ENCODE measurements at regions not wholly inside any gene's neighbourhood (a gene's known extent, or its start where the extent isn't known, plus 50 kb on each side); places are given as distances from the start of the nearest gene placed in this dataset.

- no peak overlapping the region for H3K27ac ChIP-seq (ENCODE audit: insufficient read depth, low read length)
- H2AFZ ChIP-seq (replicated peaks; ENCODE audit: low read length, poor library complexity) = no peak overlapping the region
- no peak overlapping the region for H2AK9ac ChIP-seq (replicated peaks; ENCODE audit: low read depth, low read length, poor library complexity)
- ATAC-seq (ENCODE audit: low read depth) (no peak), DNase-seq (no peak)
- H3K79me1 ChIP-seq (ENCODE audit: low read depth in 1 of 2, low read length in 2 of 2) = no peaks in the 10 kb centered on the region
- no peak overlapping the region for H3K9ac ChIP-seq (ENCODE audit: low read depth, low read length)
- no CpG with 5 or more reads among the region's 1 CpG for WGBS, 2 experiments (ENCODE audit: extremely low coverage in 2 of 2, insufficient read length in 1 of 2)
- BruUV-seq (replicated peaks) = no TSS peak
- ChIA-PET POLR2A (ENCODE audit: unreplicated experiment) (no interaction called here), CTCF (no interaction called here)
- H3K27me3 ChIP-seq (ENCODE audit: control insufficient read depth, insufficient read depth, low read length) = no peaks in the 10 kb centered on the region
- in situ Hi-C loops (cut with MboI; ENCODE audit: low sequenced_read_pairs) (no loop called here), dilution Hi-C loops (cut with HindIII; ENCODE audit: low sequenced_read_pairs, unreplicated experiment) (no loop called here), intact Hi-C loops (cut with micrococcal nuclease) (no loop called here)
- no peaks in the 10 kb centered on the region for H4K20me1 ChIP-seq (ENCODE audit: insufficient read depth, low read length)
- no peak overlapping the region for H2BK120ac ChIP-seq (ENCODE audit: low read depth, low read length)
- H3K23ac ChIP-seq (ENCODE audit: low read depth, low read length) = no peak overlapping the region
- no peak overlapping the region for H3K14ac ChIP-seq (replicated peaks; ENCODE audit: low read depth, low read length)
- H4K5ac ChIP-seq (ENCODE audit: low read depth, low read length) = no peak overlapping the region
- H3K18ac ChIP-seq (ENCODE audit: low read depth, low read length) = no peak overlapping the region
- TF ChIP-seq RCOR1 (IDR thresholded peaks at IDR 0.05; ENCODE audit: insufficient replicate concordance, low read length) (no peak), MXI1 (IDR thresholded peaks at IDR 0.05; ENCODE audit: borderline replicate concordance, low read depth, low read length) (no peak), POLR2A (IDR thresholded peaks at IDR 0.05; ENCODE audit: low read depth, low read length) (no peak), BHLHE40 (IDR thresholded peaks at IDR 0.05; ENCODE audit: low read depth, low read length) (no peak), MAFK (IDR thresholded peaks at IDR 0.05; ENCODE audit: low read depth, low read length) (no peak), ELK1 (IDR thresholded peaks at IDR 0.05; ENCODE audit: borderline replicate concordance, low read depth, low read length) (no peak), RAD21 (IDR thresholded peaks at IDR 0.05; ENCODE audit: low read length) (no peak), CTCF (conservative IDR thresholded peaks at IDR 0.05; ENCODE audit: low read depth, low read length) (no peak)
- H2BK15ac ChIP-seq (ENCODE audit: low read depth, low read length) = no peak overlapping the region
- no peak overlapping the region for H2BK5ac ChIP-seq (ENCODE audit: low read depth, low read length, poor library complexity, severe bottlenecking)
- H3K36me3 ChIP-seq (ENCODE audit: control insufficient read depth, insufficient read depth, low read length) = no peaks in the 10 kb centered on the region
- H3K9me3 ChIP-seq (ENCODE audit: control insufficient read depth, insufficient read depth, low read length) = peaks cover 8% of the 10 kb centered on the region; the same call in 1 of the 2 replicates
- no peaks in the 10 kb centered on the region for H3K9me1 ChIP-seq (ENCODE audit: insufficient read depth, low read length)
- no peak overlapping the region for H3K4me3 ChIP-seq (ENCODE audit: insufficient read depth, low read depth, low read length)
- H4K91ac ChIP-seq (ENCODE audit: insufficient read depth, low read depth, low read length) = no peak overlapping the region
- no peak overlapping the region for H3K4me2 ChIP-seq (ENCODE audit: low read depth, low read length)
- no peaks in the 10 kb centered on the region for H3K4me1 ChIP-seq (ENCODE audit: control insufficient read depth, insufficient read depth, low read length)
- H3K56ac ChIP-seq (ENCODE audit: extremely low read depth, insufficient read depth, low read length) = no peak overlapping the region
- no peak overlapping the region for H4K8ac ChIP-seq (ENCODE audit: low read depth in 2 of 2, low read length in 2 of 2)
- no peak overlapping the region for H3K4ac ChIP-seq (ENCODE audit: low read depth, low read length)
- no peak overlapping the region for H2AK5ac ChIP-seq (ENCODE audit: low read depth, low read length)
- H2BK20ac ChIP-seq (ENCODE audit: low read depth, low read length) = no peak overlapping the region
These were observed 276.9 kb upstream of the SKOR2 start for GRCh38 chr18:47528343-47528742.
